Stomach (tissue), 8 donors: ENCODE measurements at regions not wholly inside any gene's neighbourhood (a gene's known extent, or its start where the extent isn't known, plus 50 kb on each side); places are given as distances from the start of the nearest gene placed in this dataset.
A peak's percentile ranks its signal among the peaks of the same experiment; 100 is the strongest.
"Not testable (repeated sequence)": the region's sequence is repeated elsewhere in the genome, so short reads cannot be mapped to it uniquely, and the experiment has no call there.

Source experiments
- DNase-seq, 2 donors: peaks; one replicate each; pipeline versions ENCODE4 v3.0.0 to v3.0.0-alpha.2; 2013 to 2019
- H3K27ac ChIP-seq, 5 donors: fragments of 200-600 bp in 4 of 5; sonication (generic) in 4 of 5; one replicate each; pipeline ENCODE4 v1.5.1; 2013 to 2019; ENCODE audit warnings: mild to moderate bottlenecking in 1 of 5, moderate library complexity in 1 of 5
- H3K27me3 ChIP-seq, 3 donors: fragments of 200-600 bp; sonication (generic); one replicate each; pipeline ENCODE4 v1.5.1; 2017 to 2019; ENCODE audit warnings: mixed run types in 1 of 3
- H3K36me3 ChIP-seq, 4 donors: fragments of 200-600 bp; sonication (generic); 1 replicate in 3 of 4; 2 replicates in 1 of 4; pipeline ENCODE4 v1.5.1; 2016 to 2019
- H3K4me1 ChIP-seq, 4 donors: fragments of 200-600 bp; sonication (generic); one replicate each; pipeline ENCODE4 v1.5.1; 2016 to 2019
- H3K4me3 ChIP-seq, 4 donors: fragments of 200-600 bp; sonication (generic) in 3 of 4; one replicate each; pipeline ENCODE4 v1.5.1; 2016 to 2019; ENCODE audit warnings: mild to moderate bottlenecking in 1 of 4
- H3K9me3 ChIP-seq, 4 donors: fragments of 200-600 bp; sonication (generic); one replicate each; pipeline ENCODE4 v1.5.1; 2016 to 2019
- EP300 ChIP-seq: sonication (generic); formaldehyde crosslinking; IDR thresholded peaks from one replicate; pipeline ENCODE4 v1.6.1; 2017; ENCODE audit warnings: antibody characterized with exemption
- POLR2A ChIP-seq, 4 donors: fragments of 450-650 bp; IDR thresholded peaks; one replicate each; pipeline ENCODE4 v1.6.1; 2016; ENCODE audit warnings: antibody characterized with exemption in 4 of 4, control low read depth in 2 of 4, mild to moderate bottlenecking in 1 of 4, moderate library complexity in 1 of 4
- POLR2AphosphoS5 ChIP-seq, 3 donors: sonication (generic); formaldehyde crosslinking; IDR thresholded peaks; one replicate each; pipeline ENCODE4 v1.6.1; 2016; ENCODE audit warnings: antibody characterized with exemption in 3 of 3
- WGBS, 5 donors: extraction: QIAGEN DNeasy Blood & Tissue Kit in 3 of 5; methylation state at CpG; one replicate each; pipeline versions ENCODE4 v1.1.5 to v1.1.7; 2013 to 2018; 5-methylcytosine and 5-hydroxymethylcytosine counted together
- intact Hi-C: fragments of 100-400 bp; cut with DNase I; formaldehyde crosslinking; loops from one replicate; pipeline ENCODE4 v1.15.1; 2023; ENCODE audit warnings: low total_unique reads
- TF ChIP-seq, protein P1 (sequence below), 7 experiments: fragments of 450-650 bp in 4 of 7; fragments of 200-600 bp in 3 of 7; sonication (generic) in 3 of 7; IDR thresholded peaks; one replicate each; pipeline ENCODE4 v1.5.1; 2016 to 2019; ENCODE audit warnings: antibody characterized with exemption in 7 of 7, control low read depth in 2 of 7, mild to moderate bottlenecking in 1 of 7
- donor health status: healthy with polysubstance abuse.
- donor health status: Bipolar disorder and iron deficiency.
- donor health status: healthy.

- Histone ChIP-seq H3K27ac (no peak overlapping the region), H3K27me3 (no peaks in the 10 kb centered on the region), H3K4me3 (no peak overlapping the region), H3K36me3 (no peaks in the 10 kb centered on the region), H3K4me1 (peaks cover 0 to 7% (median 0%) of the 10 kb centered on the region in 4 donors), H3K9me3 (no peaks in the 10 kb centered on the region)
- intact Hi-C loops = no loop called here
- DNase-seq = no peak
- WGBS, 5 donors = 46 to 77% (median 75%) methylated on average over 3 to 5 of the region's 5 CpGs
- TF ChIP-seq POLR2A (IDR thresholded peaks at IDR 0.05) = no peak
- TF ChIP-seq POLR2AphosphoS5 (IDR thresholded peaks at IDR 0.05) = no peak
- TF ChIP-seq EP300 = no peak
- TF ChIP-seq, protein P1, sequence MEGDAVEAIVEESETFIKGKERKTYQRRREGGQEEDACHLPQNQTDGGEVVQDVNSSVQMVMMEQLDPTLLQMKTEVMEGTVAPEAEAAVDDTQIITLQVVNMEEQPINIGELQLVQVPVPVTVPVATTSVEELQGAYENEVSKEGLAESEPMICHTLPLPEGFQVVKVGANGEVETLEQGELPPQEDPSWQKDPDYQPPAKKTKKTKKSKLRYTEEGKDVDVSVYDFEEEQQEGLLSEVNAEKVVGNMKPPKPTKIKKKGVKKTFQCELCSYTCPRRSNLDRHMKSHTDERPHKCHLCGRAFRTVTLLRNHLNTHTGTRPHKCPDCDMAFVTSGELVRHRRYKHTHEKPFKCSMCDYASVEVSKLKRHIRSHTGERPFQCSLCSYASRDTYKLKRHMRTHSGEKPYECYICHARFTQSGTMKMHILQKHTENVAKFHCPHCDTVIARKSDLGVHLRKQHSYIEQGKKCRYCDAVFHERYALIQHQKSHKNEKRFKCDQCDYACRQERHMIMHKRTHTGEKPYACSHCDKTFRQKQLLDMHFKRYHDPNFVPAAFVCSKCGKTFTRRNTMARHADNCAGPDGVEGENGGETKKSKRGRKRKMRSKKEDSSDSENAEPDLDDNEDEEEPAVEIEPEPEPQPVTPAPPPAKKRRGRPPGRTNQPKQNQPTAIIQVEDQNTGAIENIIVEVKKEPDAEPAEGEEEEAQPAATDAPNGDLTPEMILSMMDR (IDR thresholded peaks at IDR 0.05) = no peak
Measured at GRCh38 chr5:81829242-81829641, 78.3 kb upstream of the SSBP2 start.

DNA sequence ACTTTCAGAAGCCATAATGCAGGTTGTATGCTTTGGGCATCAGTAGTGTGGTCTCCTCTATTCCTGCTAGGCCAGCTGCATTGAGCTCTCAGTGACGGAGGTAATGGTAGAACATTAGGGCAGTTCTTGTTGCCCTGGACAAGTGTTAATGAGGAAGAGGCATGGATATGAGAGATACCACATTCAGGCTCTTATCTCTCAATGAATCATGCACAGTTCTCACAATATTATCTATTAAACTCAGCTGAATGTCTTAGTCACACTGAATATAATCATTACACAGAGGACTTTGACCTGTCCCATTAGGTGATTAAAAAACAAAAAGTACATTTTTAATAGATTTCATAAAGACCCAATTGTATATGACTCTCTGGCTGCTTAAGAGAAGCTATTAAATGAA lies 76.6 kb upstream of the SSBP2 start:
- no peaks in the 10 kb centered on the region for H3K36me3 ChIP-seq
- no peak for DNase-seq
- no peaks in the 10 kb centered on the region for H3K27me3 ChIP-seq
- H3K4me3 ChIP-seq = no peak overlapping the region
- TF ChIP-seq POLR2AphosphoS5 (IDR thresholded peaks at IDR 0.05) (no peak), EP300 (no peak), POLR2A (IDR thresholded peaks at IDR 0.05) (no peak)
- TF ChIP-seq, protein P1 (IDR thresholded peaks at IDR 0.05) = no peak
- 76 to 100% (median 84%) methylated on average over 1 of the region's 1 CpG for WGBS, 5 donors
- H3K9me3 ChIP-seq = no peaks in the 10 kb centered on the region
- no peak overlapping the region for H3K27ac ChIP-seq
- peaks cover 0 to 7% (median 0%) of the 10 kb centered on the region in 4 donors for H3K4me1 ChIP-seq
- intact Hi-C loops = no loop called here

DNA sequence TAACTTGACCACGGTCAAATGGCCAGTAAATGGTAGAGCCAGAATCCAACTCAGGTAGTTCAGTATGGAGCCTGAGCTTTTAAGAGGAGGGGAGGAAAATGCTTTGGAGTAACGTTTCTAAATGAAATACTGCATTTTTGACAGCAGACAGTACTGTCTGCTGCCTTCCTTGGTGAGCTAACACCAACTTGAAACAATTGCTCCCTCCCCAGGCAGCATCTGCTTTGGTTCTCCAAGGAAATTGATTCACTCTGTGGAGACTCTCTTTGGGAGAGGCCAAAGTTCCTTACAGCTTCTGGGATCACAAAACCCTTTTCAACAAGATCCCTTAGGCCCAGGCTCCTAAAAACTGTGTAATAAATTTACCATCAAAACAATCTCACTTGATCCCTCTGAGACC lies 75.2 kb upstream of the SSBP2 start:
- intact Hi-C loops = no loop called here
- Histone ChIP-seq H3K4me3 (no peak overlapping the region), H3K36me3 (no peaks in the 10 kb centered on the region), H3K4me1 (peaks cover 0 to 7% (median 0%) of the 10 kb centered on the region in 4 donors), H3K27me3 (no peaks in the 10 kb centered on the region), H3K27ac (no peak overlapping the region), H3K9me3 (no peaks in the 10 kb centered on the region)
- 62 to 73% (median 69%) methylated on average over 2 of the region's 2 CpGs for WGBS, 5 donors
- TF ChIP-seq, protein P1 (IDR thresholded peaks at IDR 0.05) = no peak
- TF ChIP-seq POLR2A (IDR thresholded peaks at IDR 0.05) (no peak), EP300 (no peak), POLR2AphosphoS5 (IDR thresholded peaks at IDR 0.05) (no peak)
- no peak for DNase-seq

DNA sequence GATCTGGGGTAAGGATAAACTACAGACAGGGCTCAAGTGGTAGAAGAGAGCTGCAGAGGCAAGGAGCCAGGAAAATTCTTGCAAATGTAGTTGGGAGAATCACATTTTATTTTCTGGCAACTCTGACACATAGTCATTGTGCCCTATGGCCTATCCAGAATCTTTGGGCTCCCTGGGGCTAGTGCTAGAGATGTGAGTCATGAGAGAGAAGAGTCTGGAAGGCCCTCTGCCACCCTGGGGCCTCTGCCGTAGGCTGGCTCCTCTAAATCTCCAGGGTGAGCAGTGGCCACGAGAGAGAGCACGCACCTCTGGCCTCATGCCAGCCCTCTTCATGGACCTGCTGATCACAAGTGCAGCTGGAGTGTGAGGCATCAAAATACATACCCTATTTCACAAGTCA lies 74.3 kb upstream of the SSBP2 start:
- 20 to 41% (median 36%) methylated on average over 3 of the region's 3 CpGs for WGBS, 5 donors
- intact Hi-C loops = no loop called here
- TF ChIP-seq POLR2A (IDR thresholded peaks at IDR 0.05) = no peak
- no peak for TF ChIP-seq POLR2AphosphoS5 (IDR thresholded peaks at IDR 0.05)
- no peak for TF ChIP-seq EP300
- TF ChIP-seq, protein P1 (IDR thresholded peaks at IDR 0.05) = no peak
- H3K27me3 ChIP-seq = no peaks in the 10 kb centered on the region
- H3K9me3 ChIP-seq = no peaks in the 10 kb centered on the region
- H3K4me1 ChIP-seq = peaks cover 0 to 14% (median 1%) of the 10 kb centered on the region in 4 donors
- no peaks in the 10 kb centered on the region for H3K36me3 ChIP-seq
- no peak overlapping the region for H3K27ac ChIP-seq
- no peak overlapping the region for H3K4me3 ChIP-seq
- peak; percentile 35 to 37 for DNase-seq

DNA sequence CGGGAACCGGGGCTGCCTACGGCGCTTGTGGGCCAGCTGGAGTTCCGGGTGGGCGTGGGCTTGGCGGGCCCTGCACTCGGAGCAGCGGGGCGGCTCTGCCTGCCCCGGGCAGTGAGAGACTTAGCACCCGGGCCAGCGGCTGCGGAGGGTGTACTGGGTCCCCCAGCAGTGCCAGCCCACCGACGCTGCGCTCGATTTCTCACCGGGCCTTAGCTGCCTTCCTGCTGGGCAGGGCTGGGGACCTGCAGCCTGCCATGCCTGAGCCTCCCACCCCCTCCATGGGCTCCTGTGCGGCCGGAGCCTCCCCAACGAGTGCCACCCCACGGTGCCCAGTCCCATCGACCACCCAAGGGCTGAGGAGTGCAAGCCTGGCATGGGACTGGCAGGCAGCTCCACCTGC lies 72.8 kb upstream of the SSBP2 start:
- intact Hi-C loops, H3K9me3 ChIP-seq, DNase-seq, H3K36me3 ChIP-seq, H3K27ac ChIP-seq, H3K4me3 ChIP-seq, H3K27me3 ChIP-seq: not testable (repeated sequence)
- WGBS, 5 donors = 93 to 97% (median 94%) methylated on average over 17 to 24 of the region's 24 CpGs; no CpG with 5 or more reads in 1 of the 5 donors
- peaks cover 0 to 23% (median 3%) of the 10 kb centered on the region in 4 donors for H3K4me1 ChIP-seq
